Breast epithelium (tissue), 4 donors: ENCODE measurements at regions not wholly inside any gene's neighbourhood (a gene's known extent, or its start where the extent isn't known, plus 50 kb on each side); places are given as distances from the start of the nearest gene placed in this dataset.

Experiments used
- DNase-seq, 2 donors: peaks; one replicate each; pipeline ENCODE4 v3.0.0-alpha.2; 2019; ENCODE audit warnings: low spot score in 2 of 2
- H3K27ac ChIP-seq, 2 donors: fragments of 200-600 bp; sonication (generic) in 1 of 2; one replicate each; pipeline ENCODE4 v1.5.1; 2016 to 2019; ENCODE audit warnings: mild to moderate bottlenecking in 1 of 2
- H3K27me3 ChIP-seq, 2 donors: fragments of 200-600 bp; sonication (generic) in 1 of 2; one replicate each; pipeline versions ENCODE4 v1.5.1 to v1.6.0; 2017 to 2019; ENCODE audit warnings: control low read depth in 1 of 2, mild to moderate bottlenecking in 1 of 2
- H3K36me3 ChIP-seq: fragments of 200-600 bp; one replicate; pipeline ENCODE4 v1.5.1; 2019
- H3K4me1 ChIP-seq, 2 donors: fragments of 200-600 bp; sonication (generic); one replicate each; pipeline ENCODE4 v1.5.1; 2016 to 2019; ENCODE audit warnings: control low read depth in 1 of 2
- H3K4me3 ChIP-seq, 3 donors: fragments of 200-600 bp; sonication (generic); 1 replicate in 2 of 3; 2 replicates in 1 of 3; pipeline ENCODE4 v1.5.1; 2016 to 2019; ENCODE audit warnings: mild to moderate bottlenecking in 3 of 3, moderate library complexity in 2 of 3
- H3K9me3 ChIP-seq, 2 donors: fragments of 200-600 bp; sonication (generic) in 1 of 2; one replicate each; pipeline ENCODE4 v1.5.1; 2016 to 2019; ENCODE audit warnings: control low read depth in 1 of 2
- POLR2A ChIP-seq: fragments of 450-650 bp; IDR thresholded peaks from one replicate; pipeline ENCODE4 v1.6.1; 2016; ENCODE audit warnings: antibody characterized with exemption, mild to moderate bottlenecking, moderate library complexity
- POLR2AphosphoS5 ChIP-seq, 3 donors: sonication (generic); formaldehyde crosslinking; IDR thresholded peaks; one replicate each; pipeline ENCODE4 v1.6.1; 2017; ENCODE audit warnings: antibody characterized with exemption in 3 of 3
- intact Hi-C: fragments of 100-400 bp; cut with DNase I; formaldehyde crosslinking; loops from one replicate; pipeline ENCODE4 v1.15.1; 2023; ENCODE audit warnings: low total_unique reads
- TF ChIP-seq, protein P1 (sequence below), 3 donors: fragments of 450-650 bp; IDR thresholded peaks; one replicate each; pipeline ENCODE4 v1.5.1; 2016 to 2017; ENCODE audit warnings: antibody characterized with exemption in 3 of 3, mild to moderate bottlenecking in 3 of 3, moderate library complexity in 3 of 3

DNA sequence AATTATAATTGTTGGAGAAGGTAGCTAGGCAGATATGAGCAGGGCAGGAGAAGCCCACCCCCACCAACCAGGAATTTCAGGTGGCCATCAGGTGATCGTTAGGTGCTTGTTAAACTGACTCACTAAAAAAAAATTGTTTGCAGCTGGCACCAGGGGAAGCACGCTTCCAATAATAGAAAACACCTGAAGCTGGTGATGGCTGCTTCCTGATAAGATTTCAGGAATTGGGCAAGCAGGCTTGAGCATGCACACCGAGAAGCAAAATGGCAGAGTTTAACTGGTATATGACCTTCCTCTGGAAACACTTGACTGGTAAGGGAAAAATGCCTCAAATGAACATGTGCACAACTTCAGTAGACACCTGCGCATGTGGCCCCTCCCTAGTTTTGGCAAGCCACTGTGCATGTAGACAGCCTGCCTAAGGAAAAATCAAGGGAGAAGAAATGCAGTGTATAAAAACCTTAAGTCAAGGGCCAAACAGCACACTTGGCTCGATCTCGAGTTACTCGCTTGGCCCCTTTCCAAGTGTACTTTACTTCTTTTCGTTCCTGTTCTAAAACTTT, 292.8 kb downstream of the CCDC85A start:
- H3K4me1 ChIP-seq = no peaks in the 10 kb centered on the region
- H3K27ac ChIP-seq = no peak overlapping the region
- H3K27me3 ChIP-seq = no peaks in the 10 kb centered on the region
- intact Hi-C loops = no loop called here
- TF ChIP-seq POLR2A (no peak), POLR2AphosphoS5 (IDR thresholded peaks at IDR 0.05) (no peak)
- TF ChIP-seq, protein P1, sequence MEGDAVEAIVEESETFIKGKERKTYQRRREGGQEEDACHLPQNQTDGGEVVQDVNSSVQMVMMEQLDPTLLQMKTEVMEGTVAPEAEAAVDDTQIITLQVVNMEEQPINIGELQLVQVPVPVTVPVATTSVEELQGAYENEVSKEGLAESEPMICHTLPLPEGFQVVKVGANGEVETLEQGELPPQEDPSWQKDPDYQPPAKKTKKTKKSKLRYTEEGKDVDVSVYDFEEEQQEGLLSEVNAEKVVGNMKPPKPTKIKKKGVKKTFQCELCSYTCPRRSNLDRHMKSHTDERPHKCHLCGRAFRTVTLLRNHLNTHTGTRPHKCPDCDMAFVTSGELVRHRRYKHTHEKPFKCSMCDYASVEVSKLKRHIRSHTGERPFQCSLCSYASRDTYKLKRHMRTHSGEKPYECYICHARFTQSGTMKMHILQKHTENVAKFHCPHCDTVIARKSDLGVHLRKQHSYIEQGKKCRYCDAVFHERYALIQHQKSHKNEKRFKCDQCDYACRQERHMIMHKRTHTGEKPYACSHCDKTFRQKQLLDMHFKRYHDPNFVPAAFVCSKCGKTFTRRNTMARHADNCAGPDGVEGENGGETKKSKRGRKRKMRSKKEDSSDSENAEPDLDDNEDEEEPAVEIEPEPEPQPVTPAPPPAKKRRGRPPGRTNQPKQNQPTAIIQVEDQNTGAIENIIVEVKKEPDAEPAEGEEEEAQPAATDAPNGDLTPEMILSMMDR (IDR thresholded peaks at IDR 0.05) = no peak
- no peaks in the 10 kb centered on the region for H3K36me3 ChIP-seq
- no peak overlapping the region for H3K4me3 ChIP-seq
- H3K9me3 ChIP-seq = no peaks in the 10 kb centered on the region
- DNase-seq = no peak

DNA sequence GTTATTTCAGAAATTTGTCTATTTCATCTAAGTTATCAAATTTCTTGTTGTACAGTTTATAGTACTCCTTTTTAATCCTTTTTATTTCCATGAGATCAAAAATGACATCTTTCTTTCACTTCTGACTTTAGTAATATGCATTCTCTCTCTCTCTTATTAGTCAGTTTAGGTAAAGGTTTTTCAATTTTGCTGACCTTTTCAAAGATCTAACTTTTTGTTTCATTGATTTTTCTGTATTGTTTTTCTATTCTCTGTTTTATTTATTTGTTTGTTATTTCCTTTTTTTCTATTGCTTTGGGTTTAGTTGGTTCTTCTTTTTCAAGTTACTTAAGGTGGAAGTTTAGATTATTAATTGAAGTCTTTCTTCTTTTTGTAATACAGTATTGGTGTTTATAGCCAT, 294.2 kb downstream of the CCDC85A start:
- H3K27ac ChIP-seq = no peak overlapping the region
- TF ChIP-seq, protein P1 (IDR thresholded peaks at IDR 0.05) = no peak
- TF ChIP-seq POLR2AphosphoS5 (IDR thresholded peaks at IDR 0.05) = no peak
- no peak for TF ChIP-seq POLR2A
- H3K4me3 ChIP-seq = no peak overlapping the region
- no peak for DNase-seq
- intact Hi-C loops = no loop called here
- no peaks in the 10 kb centered on the region for H3K36me3 ChIP-seq
- no peaks in the 10 kb centered on the region for H3K9me3 ChIP-seq
- no peaks in the 10 kb centered on the region for H3K4me1 ChIP-seq
- H3K27me3 ChIP-seq = no peaks in the 10 kb centered on the region

DNA sequence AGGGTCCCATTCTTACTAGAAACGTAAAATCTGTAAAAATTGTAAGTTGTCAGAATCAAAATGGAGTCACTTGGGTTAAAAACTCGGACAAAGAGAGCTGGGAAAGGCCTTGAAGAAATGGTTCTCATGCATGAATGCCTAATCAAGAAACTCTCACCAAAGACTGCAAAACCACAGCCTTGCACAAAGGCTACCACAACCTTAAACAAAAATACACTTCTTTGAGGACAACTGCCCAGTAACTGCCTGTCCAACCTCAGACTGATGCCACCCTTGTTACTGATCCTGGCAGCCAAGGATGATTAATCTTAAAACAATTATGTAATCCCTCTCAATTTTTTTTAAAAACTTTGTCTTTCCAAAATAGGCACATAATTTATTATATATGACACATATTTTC, 299.3 kb downstream of the CCDC85A start:
- Histone ChIP-seq H3K27ac (no peak overlapping the region), H3K27me3 (no peaks in the 10 kb centered on the region), H3K4me1 (no peaks in the 10 kb centered on the region), H3K36me3 (no peaks in the 10 kb centered on the region), H3K4me3 (no peak overlapping the region), H3K9me3 (no peaks in the 10 kb centered on the region)
- TF ChIP-seq POLR2A = no peak
- TF ChIP-seq POLR2AphosphoS5 (IDR thresholded peaks at IDR 0.05) = no peak
- TF ChIP-seq, protein P1 (IDR thresholded peaks at IDR 0.05) = no peak
- intact Hi-C loops = no loop called here
- DNase-seq = no peak

DNA sequence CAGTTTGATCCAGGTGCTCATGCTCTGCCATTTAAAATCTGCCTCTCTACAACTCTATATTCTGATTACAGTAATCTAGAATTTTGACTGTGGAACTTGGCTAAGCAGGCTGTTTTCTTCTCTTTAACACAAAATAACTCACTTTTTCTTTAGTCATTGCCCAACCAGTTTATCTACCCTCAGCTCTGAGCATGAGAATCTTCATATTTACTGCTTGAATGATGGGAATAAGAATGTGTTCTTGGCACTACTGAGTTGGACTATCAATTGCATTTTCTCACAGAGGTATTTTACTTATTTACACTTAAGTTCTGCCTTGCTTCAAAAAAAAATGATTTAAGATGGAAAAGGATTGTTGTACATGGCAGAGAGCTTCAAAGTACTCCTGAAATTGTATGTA, 301.1 kb downstream of the CCDC85A start:
- H3K27ac ChIP-seq = no peak overlapping the region
- intact Hi-C loops = no loop called here
- no peaks in the 10 kb centered on the region for H3K9me3 ChIP-seq
- no peaks in the 10 kb centered on the region for H3K4me1 ChIP-seq
- TF ChIP-seq POLR2AphosphoS5 (IDR thresholded peaks at IDR 0.05) = no peak
- TF ChIP-seq POLR2A = no peak
- TF ChIP-seq, protein P1 (IDR thresholded peaks at IDR 0.05) = no peak
- no peaks in the 10 kb centered on the region for H3K36me3 ChIP-seq
- no peak for DNase-seq
- H3K27me3 ChIP-seq = no peaks in the 10 kb centered on the region
- H3K4me3 ChIP-seq = no peak overlapping the region

DNA sequence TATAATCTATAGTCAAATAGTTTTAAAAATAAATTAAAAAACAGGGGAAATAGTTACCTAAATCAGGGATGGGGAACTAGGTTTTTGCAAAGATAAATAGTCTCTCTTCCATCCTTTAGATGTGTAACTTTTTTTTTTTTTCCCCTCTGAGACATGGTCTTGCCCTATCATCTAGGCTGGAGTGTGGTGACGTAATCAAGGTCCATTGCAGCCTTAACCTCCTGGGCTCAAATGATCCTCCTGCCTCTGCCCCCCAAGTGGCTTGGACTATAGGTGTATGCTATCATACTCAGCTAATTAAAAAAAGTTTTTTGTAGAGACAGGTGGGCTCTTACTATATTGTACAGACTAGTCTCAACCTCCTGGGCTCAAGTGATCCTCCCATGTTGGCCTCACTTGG, 316.5 kb downstream of the CCDC85A start:
- intact Hi-C loops = no loop called here
- Histone ChIP-seq H3K9me3 (peaks cover 0 to 5% of the 10 kb centered on the region in 2 donors), H3K4me1 (no peaks in the 10 kb centered on the region), H3K27ac (no peak overlapping the region), H3K27me3 (no peaks in the 10 kb centered on the region), H3K36me3 (no peaks in the 10 kb centered on the region), H3K4me3 (no peak overlapping the region)
- no peak for TF ChIP-seq POLR2A
- no peak for TF ChIP-seq POLR2AphosphoS5 (IDR thresholded peaks at IDR 0.05)
- TF ChIP-seq, protein P1 (IDR thresholded peaks at IDR 0.05) = no peak
- no peak for DNase-seq
